Smooth muscle cell (in vitro differentiated cells): ENCODE measurements at regions not wholly inside any gene's neighbourhood (a gene's known extent, or its start where the extent isn't known, plus 50 kb on each side); places are given as distances from the start of the nearest gene placed in this dataset.

Source experiments
- DNase-seq: peaks from one replicate; lab custom pipeline; 2025; ENCODE audit not compliant: unreplicated experiment; lab: John Stamatoyannopoulos, UW
- H2AFZ ChIP-seq: fragments of 200-600 bp; sonication (generic); 2 replicates; pipeline ENCODE4 v1.6.0; 2016; ENCODE audit warnings: antibody characterized with exemption, low read depth, mild to moderate bottlenecking
- H3F3A ChIP-seq: fragments of 200-600 bp; sonication (generic); 2 replicates; pipeline ENCODE4 v1.6.0; 2017; ENCODE audit warnings: antibody characterized with exemption, low read depth
- H3K27ac ChIP-seq: fragments of 200-600 bp; sonication (generic); 2 replicates; pipeline ENCODE4 v1.5.1; 2016; ENCODE audit warnings: low read depth, mild to moderate bottlenecking
- H3K27me3 ChIP-seq: fragments of 200-600 bp; sonication (generic); 2 replicates; pipeline ENCODE4 v1.6.1; 2016; ENCODE audit warnings: low read depth, mild to moderate bottlenecking
- H3K36me3 ChIP-seq: fragments of 200-600 bp; sonication (generic); 2 replicates; pipeline ENCODE4 v1.5.1; 2016; ENCODE audit warnings: low read depth
- H3K4me1 ChIP-seq: fragments of 200-600 bp; sonication (generic); 2 replicates; pipeline ENCODE4 v1.5.1; 2016; ENCODE audit warnings: low read depth
- H3K4me2 ChIP-seq: fragments of 200-600 bp; sonication (generic); 2 replicates; pipeline ENCODE4 v1.6.0; 2016; ENCODE audit warnings: mild to moderate bottlenecking
- H3K4me3 ChIP-seq: fragments of 200-600 bp; sonication (generic); 2 replicates; pipeline ENCODE4 v1.5.1; 2016; ENCODE audit warnings: mild to moderate bottlenecking
- H3K79me2 ChIP-seq: fragments of 200-600 bp; sonication (generic); 2 replicates; pipeline ENCODE4 v1.6.0; 2016; ENCODE audit warnings: low read depth, mild to moderate bottlenecking
- H3K9ac ChIP-seq: fragments of 200-600 bp; sonication (generic); 2 replicates; pipeline ENCODE4 v1.6.0; 2016; ENCODE audit warnings: low read depth
- H3K9me3 ChIP-seq: fragments of 200-600 bp; sonication (generic); replicated peaks from 2 replicates; pipeline ENCODE4 v1.5.1; 2016; ENCODE audit warnings: low read depth
- H4K20me1 ChIP-seq: fragments of 200-600 bp; sonication (generic); 2 replicates; pipeline ENCODE4 v1.6.0; 2016; ENCODE audit warnings: low read depth
- WGBS: methylation state at CpG from one replicate; pipeline ENCODE4 v1.1.7; 2016; ENCODE audit warnings: low lambda C conversion rate; 5-methylcytosine and 5-hydroxymethylcytosine counted together
- TF ChIP-seq, protein P1 (sequence below): fragments of 200-600 bp; sonication (generic); IDR thresholded peaks from 2 replicates; pipeline ENCODE4 v1.5.1; 2017; ENCODE audit warnings: borderline replicate concordance, mild to moderate bottlenecking, antibody characterized with exemption; ENCODE audit not compliant: insufficient read depth, poor library complexity, severe bottlenecking

DNA sequence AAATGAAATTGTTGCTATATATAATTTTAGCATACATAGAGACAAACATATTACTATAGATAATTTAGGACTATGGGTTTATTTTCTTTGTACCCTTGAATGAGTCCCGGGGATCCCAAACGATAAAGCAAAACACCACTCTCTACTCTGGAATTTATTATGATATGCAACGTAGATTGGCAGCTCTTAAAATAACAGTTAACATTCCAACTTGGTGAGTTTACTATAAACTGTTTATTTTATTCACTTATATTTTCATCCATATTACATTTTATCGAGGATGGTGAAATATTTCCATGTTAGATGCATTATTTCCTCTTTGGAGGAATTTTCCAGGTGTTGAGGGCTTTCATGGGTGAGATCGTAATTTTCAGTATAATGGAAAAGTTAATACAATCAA lies 138.7 kb upstream of the DGKB start:
- no peak for DNase-seq

DNA sequence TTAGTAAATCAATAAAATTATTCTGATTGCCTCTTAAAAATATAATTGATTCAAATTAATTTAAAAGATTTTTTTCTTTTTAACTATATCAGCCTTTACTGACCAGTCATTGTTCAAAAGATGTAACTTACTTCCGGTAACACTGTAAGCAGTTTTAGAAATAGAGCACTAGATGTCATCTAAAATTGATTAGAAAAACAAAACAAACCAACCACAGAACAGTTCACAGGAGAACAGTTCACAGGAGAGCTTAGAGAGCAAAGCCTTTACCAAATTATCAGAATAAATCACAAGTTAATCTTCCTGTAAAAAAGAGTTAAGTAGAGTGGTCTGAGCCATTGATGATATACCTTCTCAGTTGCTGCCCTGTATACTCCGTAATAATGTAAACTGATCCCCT lies 133.3 kb upstream of the DGKB start:
- no peaks in the 10 kb centered on the region for H3K79me2 ChIP-seq
- H3F3A ChIP-seq = no peaks in the 10 kb centered on the region
- no peaks in the 10 kb centered on the region for H3K4me1 ChIP-seq
- H3K27me3 ChIP-seq = no peaks in the 10 kb centered on the region
- no peak overlapping the region for H2AFZ ChIP-seq
- no peak overlapping the region for H3K4me2 ChIP-seq
- no peak for DNase-seq
- H3K9ac ChIP-seq = no peak overlapping the region
- no peaks in the 10 kb centered on the region for H3K36me3 ChIP-seq
- TF ChIP-seq, protein P1, sequence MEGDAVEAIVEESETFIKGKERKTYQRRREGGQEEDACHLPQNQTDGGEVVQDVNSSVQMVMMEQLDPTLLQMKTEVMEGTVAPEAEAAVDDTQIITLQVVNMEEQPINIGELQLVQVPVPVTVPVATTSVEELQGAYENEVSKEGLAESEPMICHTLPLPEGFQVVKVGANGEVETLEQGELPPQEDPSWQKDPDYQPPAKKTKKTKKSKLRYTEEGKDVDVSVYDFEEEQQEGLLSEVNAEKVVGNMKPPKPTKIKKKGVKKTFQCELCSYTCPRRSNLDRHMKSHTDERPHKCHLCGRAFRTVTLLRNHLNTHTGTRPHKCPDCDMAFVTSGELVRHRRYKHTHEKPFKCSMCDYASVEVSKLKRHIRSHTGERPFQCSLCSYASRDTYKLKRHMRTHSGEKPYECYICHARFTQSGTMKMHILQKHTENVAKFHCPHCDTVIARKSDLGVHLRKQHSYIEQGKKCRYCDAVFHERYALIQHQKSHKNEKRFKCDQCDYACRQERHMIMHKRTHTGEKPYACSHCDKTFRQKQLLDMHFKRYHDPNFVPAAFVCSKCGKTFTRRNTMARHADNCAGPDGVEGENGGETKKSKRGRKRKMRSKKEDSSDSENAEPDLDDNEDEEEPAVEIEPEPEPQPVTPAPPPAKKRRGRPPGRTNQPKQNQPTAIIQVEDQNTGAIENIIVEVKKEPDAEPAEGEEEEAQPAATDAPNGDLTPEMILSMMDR = no peak
- H4K20me1 ChIP-seq = no peaks in the 10 kb centered on the region
- H3K9me3 ChIP-seq = no peaks in the 10 kb centered on the region
- 94% methylated on average over 2 of the region's 2 CpGs for WGBS
- no peak overlapping the region for H3K27ac ChIP-seq
- no peak overlapping the region for H3K4me3 ChIP-seq

More for the DNA sequence above, 138.7 kb upstream of the DGKB start:
- H3K27ac ChIP-seq = no peak overlapping the region
- H3K4me1 ChIP-seq = no peaks in the 10 kb centered on the region
- WGBS = 87% methylated on average over 5 of the region's 5 CpGs
- H3K4me3 ChIP-seq = no peak overlapping the region
- H3K36me3 ChIP-seq = no peaks in the 10 kb centered on the region
- TF ChIP-seq, protein P1 = no peak
- no peaks in the 10 kb centered on the region for H4K20me1 ChIP-seq
- no peak overlapping the region for H3K9ac ChIP-seq
- H2AFZ ChIP-seq = no peak overlapping the region
- no peak overlapping the region for H3K4me2 ChIP-seq
- no peaks in the 10 kb centered on the region for H3K79me2 ChIP-seq
- no peaks in the 10 kb centered on the region for H3K9me3 ChIP-seq
- no peaks in the 10 kb centered on the region for H3F3A ChIP-seq
- H3K27me3 ChIP-seq = no peaks in the 10 kb centered on the region

DNA sequence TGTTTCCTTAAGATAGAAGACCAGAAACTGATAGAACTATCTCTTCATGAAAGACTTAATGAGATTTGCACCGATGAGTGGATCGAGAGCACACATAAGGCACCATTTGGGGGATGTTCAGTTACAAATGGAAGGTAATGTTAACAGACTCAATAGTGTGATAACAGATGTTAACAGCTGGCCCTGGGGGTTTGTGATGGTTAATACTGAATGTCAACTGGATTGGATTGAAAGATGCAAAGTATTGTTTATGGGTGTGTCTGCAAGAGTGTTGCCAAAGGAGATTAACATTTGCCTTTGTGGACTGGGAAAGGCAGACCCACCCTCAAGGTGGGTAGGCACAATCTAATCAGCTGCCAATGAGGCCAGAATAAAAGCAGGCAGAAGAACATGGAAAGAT lies 130.5 kb upstream of the DGKB start:
- TF ChIP-seq, protein P1 = no peak
- Histone ChIP-seq H3K79me2 (no peaks in the 10 kb centered on the region), H4K20me1 (no peaks in the 10 kb centered on the region), H3K27ac (no peak overlapping the region), H3K9me3 (no peaks in the 10 kb centered on the region), H3K4me1 (no peaks in the 10 kb centered on the region), H3F3A (no peaks in the 10 kb centered on the region), H3K9ac (no peak overlapping the region), H3K4me3 (no peak overlapping the region), H3K27me3 (no peaks in the 10 kb centered on the region), H2AFZ (no peak overlapping the region), H3K4me2 (no peak overlapping the region), H3K36me3 (no peaks in the 10 kb centered on the region)
- WGBS = 79% methylated on average over 2 of the region's 2 CpGs
- no peak for DNase-seq

- H3K4me3 ChIP-seq = no peak overlapping the region
- 50% methylated on average over 2 of the region's 2 CpGs for WGBS
Observed at GRCh38 chr7:15018981-15019380, 116.4 kb upstream of the DGKB start.

More at GRCh38 chr7:15018981-15019380, 116.4 kb upstream of the DGKB start:
- Histone ChIP-seq H3K36me3 (no peaks in the 10 kb centered on the region), H3F3A (no peaks in the 10 kb centered on the region), H3K27ac (no peak overlapping the region), H2AFZ (no peak overlapping the region), H3K79me2 (no peaks in the 10 kb centered on the region), H4K20me1 (no peaks in the 10 kb centered on the region), H3K9me3 (no peaks in the 10 kb centered on the region), H3K27me3 (no peaks in the 10 kb centered on the region), H3K4me1 (no peaks in the 10 kb centered on the region), H3K9ac (no peak overlapping the region), H3K4me2 (no peak overlapping the region)
- DNase-seq = no peak
- TF ChIP-seq, protein P1 = no peak
